Neutrophil (primary cell): ENCODE measurements at regions not wholly inside any gene's neighbourhood (a gene's known extent, or its start where the extent isn't known, plus 50 kb on each side); places are given as distances from the start of the nearest gene placed in this dataset.

Source experiments
- H3K27ac ChIP-seq: fragments of 200-600 bp; sonication (generic); 2 replicates; pipeline ENCODE4 v1.5.1; 2016; ENCODE audit warnings: mild to moderate bottlenecking, moderate library complexity
- H3K27me3 ChIP-seq: fragments of 200-600 bp; sonication (generic); 2 replicates; pipeline ENCODE4 v1.6.0; 2016; ENCODE audit warnings: mild to moderate bottlenecking
- H3K36me3 ChIP-seq: fragments of 200-600 bp; sonication (generic); 2 replicates; pipeline ENCODE4 v1.5.1; 2017
- H3K4me1 ChIP-seq, 2 experiments: fragments of 200-600 bp in 1 of 2; sonication (generic) in 1 of 2; 1 replicate in 1 of 2; 2 replicates in 1 of 2; pipeline versions ENCODE4 v1.5.1 to v1.6.1; 2013 to 2016; ENCODE audit warnings: low read depth in 1 of 2, low read length in 1 of 2, mild to moderate bottlenecking in 1 of 2, moderate library complexity in 1 of 2; ENCODE audit not compliant: control insufficient read depth in 1 of 2, insufficient read depth in 1 of 2
- H3K4me3 ChIP-seq, 2 experiments: fragments of 200-600 bp in 1 of 2; sonication (generic) in 1 of 2; 1 replicate in 1 of 2; 2 replicates in 1 of 2; pipeline ENCODE4 v1.5.1; 2013 to 2016; ENCODE audit warnings: low read depth in 1 of 2, low read length in 1 of 2, mild to moderate bottlenecking in 1 of 2, moderate library complexity in 1 of 2
- H3K9me3 ChIP-seq: fragments of 200-600 bp; sonication (generic); 2 replicates; pipeline ENCODE4 v1.5.1; 2016
- CTCF ChIP-seq: fragments of 200-600 bp; sonication (generic); IDR thresholded peaks from 2 replicates; pipeline ENCODE4 v1.5.1; 2016; ENCODE audit warnings: antibody characterized with exemption

- no peak overlapping the region for H3K27ac ChIP-seq
- TF ChIP-seq CTCF = no peak
- H3K4me1 ChIP-seq = no peaks in the 10 kb centered on the region
- H3K36me3 ChIP-seq = no peaks in the 10 kb centered on the region
- H3K27me3 ChIP-seq = no peaks in the 10 kb centered on the region
- H3K9me3 ChIP-seq = no peaks in the 10 kb centered on the region
- no peak overlapping the region for H3K4me3 ChIP-seq
Observed at GRCh38 chr5:3006961-3007551, 255.6 kb upstream of the IRX2 start.

GRCh38 chr5:3006526-3006925 lies 255.0 kb upstream of the IRX2 start:
- no peak overlapping the region for H3K4me3 ChIP-seq
- TF ChIP-seq CTCF = no peak
- no peak overlapping the region for H3K27ac ChIP-seq
- no peaks in the 10 kb centered on the region for H3K4me1 ChIP-seq
- no peaks in the 10 kb centered on the region for H3K27me3 ChIP-seq
- H3K36me3 ChIP-seq = no peaks in the 10 kb centered on the region
- H3K9me3 ChIP-seq = no peaks in the 10 kb centered on the region

GRCh38 chr5:3004361-3005080 lies 253.0 kb upstream of the IRX2 start:
- H3K9me3 ChIP-seq = no peaks in the 10 kb centered on the region
- no peak overlapping the region for H3K4me3 ChIP-seq
- no peak overlapping the region for H3K27ac ChIP-seq
- H3K27me3 ChIP-seq = no peaks in the 10 kb centered on the region
- no peak for TF ChIP-seq CTCF
- H3K36me3 ChIP-seq = no peaks in the 10 kb centered on the region
- no peaks in the 10 kb centered on the region for H3K4me1 ChIP-seq

- no peak overlapping the region for H3K27ac ChIP-seq
- H3K9me3 ChIP-seq = no peaks in the 10 kb centered on the region
- no peaks in the 10 kb centered on the region for H3K36me3 ChIP-seq
- H3K27me3 ChIP-seq = no peaks in the 10 kb centered on the region
- H3K4me1 ChIP-seq = no peaks in the 10 kb centered on the region
- no peak overlapping the region for H3K4me3 ChIP-seq
- TF ChIP-seq CTCF = no peak
Observed at GRCh38 chr5:3002230-3002629, 250.8 kb upstream of the IRX2 start.

- Histone ChIP-seq H3K27me3 (no peaks in the 10 kb centered on the region), H3K4me3 (no peak overlapping the region), H3K9me3 (no peaks in the 10 kb centered on the region), H3K4me1 (no peaks in the 10 kb centered on the region), H3K27ac (no peak overlapping the region), H3K36me3 (no peaks in the 10 kb centered on the region)
- TF ChIP-seq CTCF = no peak
Observed at GRCh38 chr5:3000631-3001030, 249.2 kb upstream of the IRX2 start.
